GM12892 (cell line): ENCODE measurements at regions not wholly inside any gene's neighbourhood (a gene's known extent, or its start where the extent isn't known, plus 50 kb on each side); places are given as distances from the start of the nearest gene placed in this dataset.

Source experiments
- POLR2A ChIP-seq: IDR thresholded peaks from 2 replicates; pipeline ENCODE4 v1.6.1; 2011; ENCODE audit warnings: low read depth, low read length, control low read depth
- POLR2AphosphoS5 ChIP-seq: IDR thresholded peaks from 2 replicates; pipeline ENCODE4 v1.6.1; 2011; ENCODE audit warnings: low read depth, low read length, control low read depth
- TAF1 ChIP-seq: IDR thresholded peaks from 2 replicates; pipeline ENCODE4 v1.6.1; 2011; ENCODE audit warnings: low read depth, mild to moderate bottlenecking, control low read depth, low read length, borderline replicate concordance

- TF ChIP-seq POLR2A (no peak), TAF1 (no peak), POLR2AphosphoS5 (no peak)
Observed at GRCh38 chr12:58741226-58741625, 179.1 kb downstream of the LRIG3 start.
